HuH-7 (cell line): ENCODE measurements at regions not wholly inside any gene's neighbourhood (a gene's known extent, or its start where the extent isn't known, plus 50 kb on each side); places are given as distances from the start of the nearest gene placed in this dataset.
A peak's percentile ranks its signal among the peaks of the same experiment; 100 is the strongest.
"Not testable (repeated sequence)": the region's sequence is repeated elsewhere in the genome, so short reads cannot be mapped to it uniquely, and the experiment has no call there.

ENCODE experiments used
- DNase-seq: peaks from one replicate; pipeline ENCODE4 v3.0.0; 2011; ENCODE audit warnings: low spot score

GRCh38 chr3:36077320-36077719 lies 303.0 kb upstream of the STAC start:
- no peak for DNase-seq

GRCh38 chr3:36082958-36083357 lies 297.3 kb upstream of the STAC start:
- not testable (repeated sequence) for DNase-seq

GRCh38 chr3:36095238-36095637 lies 285.1 kb upstream of the STAC start:
- no peak for DNase-seq

- no peak for DNase-seq
Measured at GRCh38 chr3:36097209-36097608, 283.1 kb upstream of the STAC start.

GRCh38 chr3:36114353-36114752 lies 266.0 kb upstream of the STAC start:
- DNase-seq, result no peak

GRCh38 chr3:36124118-36124796 lies 256.0 kb upstream of the STAC start:
- DNase-seq, result peak; percentile 6

- no peak for DNase-seq
Measured at GRCh38 chr3:36132214-36132613, 248.1 kb upstream of the STAC start.

GRCh38 chr3:36135863-36136262 lies 244.4 kb upstream of the STAC start:
- DNase-seq, result no peak

- DNase-seq, result no peak
Measured at GRCh38 chr3:36142746-36143145, 237.6 kb upstream of the STAC start.

- DNase-seq, result no peak
Measured at GRCh38 chr3:36146404-36146803, 233.9 kb upstream of the STAC start.

- no peak for DNase-seq
Measured at GRCh38 chr3:36147934-36148558, 232.3 kb upstream of the STAC start.

GRCh38 chr3:36149447-36149865 lies 230.8 kb upstream of the STAC start:
- DNase-seq, result no peak

- no peak for DNase-seq
Measured at GRCh38 chr3:36155515-36155914, 224.8 kb upstream of the STAC start.

GRCh38 chr3:36164400-36164799 lies 215.9 kb upstream of the STAC start:
- DNase-seq, result no peak

- no peak for DNase-seq
Measured at GRCh38 chr3:36165509-36166290, 214.6 kb upstream of the STAC start.

GRCh38 chr3:36166477-36166876 lies 213.8 kb upstream of the STAC start:
- no peak for DNase-seq

- DNase-seq, result no peak
Measured at GRCh38 chr3:36172699-36173098, 207.6 kb upstream of the STAC start.

- no peak for DNase-seq
Measured at GRCh38 chr3:36175113-36175812, 205.0 kb upstream of the STAC start.

- DNase-seq, result no peak
Measured at GRCh38 chr3:36175916-36176461, 204.3 kb upstream of the STAC start.

- DNase-seq, result no peak
Measured at GRCh38 chr3:36178018-36178417, 202.3 kb upstream of the STAC start.

GRCh38 chr3:36182024-36182423 lies 198.3 kb upstream of the STAC start:
- DNase-seq, result no peak

GRCh38 chr3:36187197-36187596 lies 193.1 kb upstream of the STAC start:
- DNase-seq, result not testable (repeated sequence)
